Endothelial cell (in vitro differentiated cells): ENCODE measurements at regions not wholly inside any gene's neighbourhood (a gene's known extent, or its start where the extent isn't known, plus 50 kb on each side); places are given as distances from the start of the nearest gene placed in this dataset.

Experiments
- DNase-seq: peaks from one replicate; pipeline ENCODE4 v3.0.0; 2021; ENCODE audit warnings: low spot score
- H3K27ac Mint-ChIP-seq: one replicate; pipeline ENCODE4 v1.8.0; 2021; ENCODE audit warnings: mixed read lengths, inconsistent platforms; ENCODE audit not compliant: unreplicated experiment
- H3K27me3 Mint-ChIP-seq: one replicate; pipeline ENCODE4 v1.8.0; 2021; ENCODE audit warnings: mild to moderate bottlenecking, moderate library complexity, mixed read lengths, inconsistent platforms; ENCODE audit not compliant: unreplicated experiment
- H3K36me3 Mint-ChIP-seq: one replicate; pipeline ENCODE4 v1.8.0; 2021; ENCODE audit warnings: mild to moderate bottlenecking, low read depth, mixed read lengths, inconsistent platforms; ENCODE audit not compliant: unreplicated experiment
- H3K4me1 Mint-ChIP-seq: one replicate; pipeline ENCODE4 v1.8.0; 2021; ENCODE audit warnings: mild to moderate bottlenecking, mixed read lengths, inconsistent platforms; ENCODE audit not compliant: unreplicated experiment
- H3K4me3 Mint-ChIP-seq: one replicate; pipeline ENCODE4 v1.8.0; 2021; ENCODE audit warnings: mild to moderate bottlenecking, mixed read lengths, inconsistent platforms; ENCODE audit not compliant: unreplicated experiment
- H3K9me3 Mint-ChIP-seq: one replicate; pipeline ENCODE4 v1.8.0; 2021; ENCODE audit warnings: mixed read lengths, inconsistent platforms; ENCODE audit not compliant: unreplicated experiment
- TF ChIP-seq, protein P1 (sequence below): fragments of 200-600 bp; sonication (generic); IDR thresholded peaks from one replicate; pipeline ENCODE4 v1.5.0; 2021; ENCODE audit warnings: antibody characterized with exemption; ENCODE audit not compliant: unreplicated experiment

DNA sequence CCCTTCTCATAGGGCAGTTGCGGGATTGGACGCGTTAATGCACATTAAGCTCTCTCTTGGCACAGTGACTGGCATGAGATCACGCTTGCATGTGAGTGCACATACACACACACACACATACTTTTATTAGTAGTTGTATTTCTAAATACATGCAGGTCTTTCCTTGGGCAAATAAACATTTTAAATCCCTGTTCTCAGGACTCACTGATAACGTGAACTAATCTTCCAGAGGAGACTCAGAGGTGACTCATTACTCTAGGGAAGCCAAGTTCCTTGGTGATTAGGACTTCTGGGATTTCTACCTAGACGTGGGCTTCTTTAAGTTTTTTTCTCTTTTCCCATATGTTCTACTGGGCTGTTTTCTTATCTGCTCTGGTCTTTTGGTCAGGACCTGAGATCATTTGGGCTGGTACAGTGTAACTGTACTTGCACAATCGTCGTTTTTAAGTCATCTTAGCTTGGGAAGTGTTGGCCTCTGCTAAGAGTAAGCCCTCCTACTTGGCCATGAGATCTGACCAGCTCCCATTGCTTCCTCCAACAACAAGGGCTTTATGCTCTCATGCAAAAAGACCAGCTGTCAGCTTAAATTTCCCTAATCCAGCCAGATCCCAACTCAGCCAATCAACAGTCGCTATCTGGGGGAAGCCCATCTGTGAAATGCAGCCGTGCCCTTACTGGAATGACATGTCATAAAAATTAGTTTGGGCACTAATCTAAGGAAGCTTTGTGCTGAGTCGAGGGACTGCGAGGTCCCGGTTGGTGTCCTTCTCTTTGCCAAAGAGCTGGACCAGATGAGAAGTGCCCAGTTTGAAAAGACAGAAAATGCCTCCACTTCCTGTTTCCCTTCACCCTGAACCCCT is 176.4 kb upstream of the ANKRD55 start:
- DNase-seq, result no peak
- TF ChIP-seq, protein P1, sequence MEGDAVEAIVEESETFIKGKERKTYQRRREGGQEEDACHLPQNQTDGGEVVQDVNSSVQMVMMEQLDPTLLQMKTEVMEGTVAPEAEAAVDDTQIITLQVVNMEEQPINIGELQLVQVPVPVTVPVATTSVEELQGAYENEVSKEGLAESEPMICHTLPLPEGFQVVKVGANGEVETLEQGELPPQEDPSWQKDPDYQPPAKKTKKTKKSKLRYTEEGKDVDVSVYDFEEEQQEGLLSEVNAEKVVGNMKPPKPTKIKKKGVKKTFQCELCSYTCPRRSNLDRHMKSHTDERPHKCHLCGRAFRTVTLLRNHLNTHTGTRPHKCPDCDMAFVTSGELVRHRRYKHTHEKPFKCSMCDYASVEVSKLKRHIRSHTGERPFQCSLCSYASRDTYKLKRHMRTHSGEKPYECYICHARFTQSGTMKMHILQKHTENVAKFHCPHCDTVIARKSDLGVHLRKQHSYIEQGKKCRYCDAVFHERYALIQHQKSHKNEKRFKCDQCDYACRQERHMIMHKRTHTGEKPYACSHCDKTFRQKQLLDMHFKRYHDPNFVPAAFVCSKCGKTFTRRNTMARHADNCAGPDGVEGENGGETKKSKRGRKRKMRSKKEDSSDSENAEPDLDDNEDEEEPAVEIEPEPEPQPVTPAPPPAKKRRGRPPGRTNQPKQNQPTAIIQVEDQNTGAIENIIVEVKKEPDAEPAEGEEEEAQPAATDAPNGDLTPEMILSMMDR, result no peak
- H3K27ac Mint-ChIP-seq, result no peak overlapping the region
- no peaks in the 10 kb centered on the region for H3K4me1 Mint-ChIP-seq
- no peak overlapping the region for H3K4me3 Mint-ChIP-seq
- H3K27me3 Mint-ChIP-seq, result no peaks in the 10 kb centered on the region
- H3K36me3 Mint-ChIP-seq, result no peaks in the 10 kb centered on the region
- no peaks in the 10 kb centered on the region for H3K9me3 Mint-ChIP-seq

DNA sequence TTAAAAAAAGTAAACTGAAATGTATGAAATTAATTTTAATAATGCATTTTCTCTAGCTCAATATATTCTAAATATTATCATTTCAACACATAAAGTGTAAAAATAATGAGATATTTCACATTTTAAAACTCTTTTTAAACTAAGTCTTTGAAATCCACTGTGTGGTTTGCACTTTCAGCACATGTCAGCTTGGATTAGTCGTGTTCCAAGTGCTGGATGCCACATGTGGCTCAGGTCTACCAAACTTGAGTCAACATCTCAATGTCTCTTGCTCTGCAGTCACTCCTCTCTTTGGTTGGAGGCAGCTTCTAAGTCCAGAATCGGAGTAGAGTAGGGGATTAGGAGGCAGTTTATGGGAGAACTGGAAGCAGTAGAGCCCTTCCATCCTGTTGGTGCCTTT is 173.7 kb upstream of the ANKRD55 start:
- Mint-ChIP-seq H3K27me3 (no peaks in the 10 kb centered on the region), H3K4me3 (no peak overlapping the region), H3K4me1 (no peaks in the 10 kb centered on the region), H3K36me3 (no peaks in the 10 kb centered on the region), H3K27ac (no peak overlapping the region), H3K9me3 (no peaks in the 10 kb centered on the region)
- DNase-seq, result no peak
- TF ChIP-seq, protein P1, result no peak

DNA sequence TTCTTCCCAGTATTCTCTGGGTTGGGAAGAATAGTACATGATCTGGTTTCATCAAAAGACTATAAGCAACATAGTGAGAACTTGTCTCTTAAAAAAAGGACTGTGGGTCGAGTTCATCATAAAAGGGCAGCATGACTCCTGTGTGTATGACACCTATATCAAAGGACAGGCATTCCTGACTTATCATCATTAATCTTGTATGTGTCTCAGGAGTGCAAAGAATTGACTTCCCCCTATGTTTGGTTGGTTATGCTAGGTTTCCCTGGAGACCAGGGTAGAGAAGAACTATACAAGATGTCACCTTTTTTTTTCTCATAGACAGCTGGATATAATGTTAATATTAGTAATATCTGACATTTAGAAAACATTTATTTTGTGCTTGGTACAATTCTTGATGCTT is 173.1 kb upstream of the ANKRD55 start:
- Mint-ChIP-seq H3K36me3 (no peaks in the 10 kb centered on the region), H3K27ac (no peak overlapping the region), H3K9me3 (no peaks in the 10 kb centered on the region), H3K4me1 (no peaks in the 10 kb centered on the region), H3K27me3 (no peaks in the 10 kb centered on the region), H3K4me3 (no peak overlapping the region)
- TF ChIP-seq, protein P1, result no peak
- DNase-seq, result no peak

DNA sequence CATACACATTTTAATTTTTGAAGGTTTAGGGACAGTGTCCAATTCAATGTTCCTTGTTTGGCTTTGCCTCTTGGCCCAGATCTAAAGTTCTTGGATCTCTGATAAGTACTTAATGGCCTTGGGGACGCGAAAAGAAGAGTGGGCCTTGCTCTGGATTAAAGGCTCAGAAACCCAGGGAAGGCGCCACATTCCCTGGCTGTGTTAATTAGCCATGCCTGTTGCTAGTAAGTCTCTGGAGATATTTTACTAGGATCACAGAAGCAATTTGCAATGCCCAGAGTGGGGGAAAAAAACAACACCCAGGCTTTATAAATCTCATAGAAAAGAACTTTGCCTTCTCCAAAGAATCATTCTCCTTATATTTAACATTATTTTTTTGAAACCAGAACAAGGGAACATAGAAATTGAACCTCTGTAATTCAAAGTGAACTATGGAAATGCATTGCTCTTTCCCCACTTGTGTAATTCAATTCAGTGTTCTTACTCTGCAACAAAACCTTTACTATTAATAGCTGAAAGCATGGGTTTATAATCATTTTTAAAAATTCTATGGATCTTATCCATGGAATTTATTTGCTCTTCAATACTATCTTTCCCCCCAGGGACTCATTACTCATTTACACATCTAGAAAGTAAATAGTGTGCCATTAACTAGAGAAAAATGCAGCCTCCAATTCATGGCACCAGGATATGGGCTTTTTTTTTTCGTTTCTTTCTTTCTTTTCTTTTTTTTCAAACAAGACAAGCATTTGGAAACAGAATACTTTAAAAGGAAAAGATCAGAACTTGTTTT is 172.2 kb upstream of the ANKRD55 start:
- no peaks in the 10 kb centered on the region for H3K4me1 Mint-ChIP-seq
- no peak overlapping the region for H3K4me3 Mint-ChIP-seq
- no peaks in the 10 kb centered on the region for H3K9me3 Mint-ChIP-seq
- H3K27ac Mint-ChIP-seq, result no peak overlapping the region
- H3K27me3 Mint-ChIP-seq, result no peaks in the 10 kb centered on the region
- no peaks in the 10 kb centered on the region for H3K36me3 Mint-ChIP-seq
- TF ChIP-seq, protein P1, result no peak
- DNase-seq, result no peak
